ENCODE measurements at regions not wholly inside any gene's neighbourhood (a gene's known extent, or its start where the extent isn't known, plus 50 kb on each side); places are given as distances from the start of the nearest gene placed in this dataset.
A peak's percentile ranks its signal among the peaks of the same experiment; 100 is the strongest.

DNA sequence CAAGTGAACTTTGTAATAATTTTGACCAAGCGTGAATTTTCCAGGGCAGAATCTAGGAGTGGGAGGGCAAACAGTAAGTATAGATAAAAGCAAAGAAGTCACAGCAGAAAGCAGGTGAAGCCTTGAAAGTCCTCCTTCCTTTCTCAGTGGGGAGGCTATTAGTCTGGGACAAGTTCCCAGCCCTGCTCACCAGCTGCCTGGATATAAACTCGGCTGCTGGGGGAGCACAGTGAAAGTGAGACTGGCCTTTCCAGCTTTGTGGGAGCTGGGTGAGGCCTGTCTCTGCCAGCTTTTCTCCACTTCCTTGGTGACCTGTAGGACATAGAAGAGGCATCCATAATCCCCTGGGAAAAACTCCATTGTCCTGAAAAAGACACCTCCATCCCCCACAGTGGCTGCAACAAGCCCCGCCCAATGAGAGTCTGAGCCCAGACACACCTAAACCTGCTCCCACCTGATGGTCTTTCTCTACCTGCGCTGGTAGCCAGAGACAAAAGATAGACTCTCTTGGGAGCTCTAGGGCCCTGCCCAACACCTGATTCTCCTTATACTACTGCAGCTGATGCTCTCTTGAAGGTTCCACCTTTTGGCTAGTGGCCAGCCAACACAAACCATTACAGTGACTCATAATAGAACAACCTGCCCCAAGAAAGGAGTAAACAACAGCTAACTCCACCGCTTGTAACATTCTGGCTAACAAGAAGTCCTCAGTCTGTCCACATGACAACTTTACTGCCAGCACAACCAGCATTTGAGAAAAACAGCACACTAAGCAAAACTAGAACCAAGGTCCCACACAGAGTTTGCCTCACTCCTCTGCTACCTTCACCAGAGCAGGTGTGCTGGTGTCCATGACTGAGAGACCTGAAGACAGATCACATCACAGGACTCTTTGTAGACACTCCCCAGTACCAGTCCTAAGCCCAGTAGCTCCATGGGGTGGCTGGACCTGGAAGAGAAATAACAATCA is 252.2 kb upstream of the SLITRK6 start:
- peaks cover 2% of the 10 kb centered on the region for H3K36me3 Mint-ChIP-seq
- TF ChIP-seq, protein P1, sequence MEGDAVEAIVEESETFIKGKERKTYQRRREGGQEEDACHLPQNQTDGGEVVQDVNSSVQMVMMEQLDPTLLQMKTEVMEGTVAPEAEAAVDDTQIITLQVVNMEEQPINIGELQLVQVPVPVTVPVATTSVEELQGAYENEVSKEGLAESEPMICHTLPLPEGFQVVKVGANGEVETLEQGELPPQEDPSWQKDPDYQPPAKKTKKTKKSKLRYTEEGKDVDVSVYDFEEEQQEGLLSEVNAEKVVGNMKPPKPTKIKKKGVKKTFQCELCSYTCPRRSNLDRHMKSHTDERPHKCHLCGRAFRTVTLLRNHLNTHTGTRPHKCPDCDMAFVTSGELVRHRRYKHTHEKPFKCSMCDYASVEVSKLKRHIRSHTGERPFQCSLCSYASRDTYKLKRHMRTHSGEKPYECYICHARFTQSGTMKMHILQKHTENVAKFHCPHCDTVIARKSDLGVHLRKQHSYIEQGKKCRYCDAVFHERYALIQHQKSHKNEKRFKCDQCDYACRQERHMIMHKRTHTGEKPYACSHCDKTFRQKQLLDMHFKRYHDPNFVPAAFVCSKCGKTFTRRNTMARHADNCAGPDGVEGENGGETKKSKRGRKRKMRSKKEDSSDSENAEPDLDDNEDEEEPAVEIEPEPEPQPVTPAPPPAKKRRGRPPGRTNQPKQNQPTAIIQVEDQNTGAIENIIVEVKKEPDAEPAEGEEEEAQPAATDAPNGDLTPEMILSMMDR (IDR thresholded peaks at IDR 0.05; ENCODE audit: unreplicated experiment): no peak
- peaks cover 3% of the 10 kb centered on the region for H3K27me3 Mint-ChIP-seq (ENCODE audit: low read depth)
- H3K4me1 Mint-ChIP-seq: peaks cover 5% of the 10 kb centered on the region
- no peak overlapping the region for H3K4me3 Mint-ChIP-seq
- peaks cover 19% of the 10 kb centered on the region for H3K9me3 Mint-ChIP-seq
- DNase-seq (ENCODE audit: low spot score in 2 of 2, unreplicated experiment in 2 of 2): no peak
- H3K27ac Mint-ChIP-seq: peak overlapping the region; percentile 4

DNA sequence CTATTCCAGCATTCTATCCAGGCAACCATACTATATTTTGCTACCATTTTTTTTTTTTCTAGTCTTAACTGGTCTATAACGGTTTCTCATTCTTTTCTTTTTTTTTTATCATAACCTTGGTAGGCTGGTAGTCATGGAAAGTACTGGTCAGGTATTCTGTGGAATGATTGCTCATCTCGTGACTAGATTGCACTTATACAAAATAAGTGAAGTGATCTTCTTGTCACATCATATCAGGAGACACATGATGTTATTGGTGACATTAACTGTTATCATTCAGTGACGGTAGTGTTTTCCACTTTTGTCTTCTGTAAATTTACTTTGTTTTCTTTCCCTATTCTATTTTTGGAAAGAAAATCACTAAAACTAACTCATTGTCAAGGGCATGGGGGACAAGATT is 239.3 kb upstream of the SLITRK6 start:
- H3K9me3 Mint-ChIP-seq: peaks cover 8% of the 10 kb centered on the region
- H3K27ac Mint-ChIP-seq: no peak overlapping the region
- no peak for DNase-seq (ENCODE audit: low spot score in 2 of 2, unreplicated experiment in 2 of 2)
- H3K4me1 Mint-ChIP-seq: no peaks in the 10 kb centered on the region
- TF ChIP-seq, protein P1 (IDR thresholded peaks at IDR 0.05; ENCODE audit: unreplicated experiment): no peak
- no peak overlapping the region for H3K4me3 Mint-ChIP-seq
- H3K27me3 Mint-ChIP-seq (ENCODE audit: low read depth): no peaks in the 10 kb centered on the region
- H3K36me3 Mint-ChIP-seq: no peaks in the 10 kb centered on the region

DNA sequence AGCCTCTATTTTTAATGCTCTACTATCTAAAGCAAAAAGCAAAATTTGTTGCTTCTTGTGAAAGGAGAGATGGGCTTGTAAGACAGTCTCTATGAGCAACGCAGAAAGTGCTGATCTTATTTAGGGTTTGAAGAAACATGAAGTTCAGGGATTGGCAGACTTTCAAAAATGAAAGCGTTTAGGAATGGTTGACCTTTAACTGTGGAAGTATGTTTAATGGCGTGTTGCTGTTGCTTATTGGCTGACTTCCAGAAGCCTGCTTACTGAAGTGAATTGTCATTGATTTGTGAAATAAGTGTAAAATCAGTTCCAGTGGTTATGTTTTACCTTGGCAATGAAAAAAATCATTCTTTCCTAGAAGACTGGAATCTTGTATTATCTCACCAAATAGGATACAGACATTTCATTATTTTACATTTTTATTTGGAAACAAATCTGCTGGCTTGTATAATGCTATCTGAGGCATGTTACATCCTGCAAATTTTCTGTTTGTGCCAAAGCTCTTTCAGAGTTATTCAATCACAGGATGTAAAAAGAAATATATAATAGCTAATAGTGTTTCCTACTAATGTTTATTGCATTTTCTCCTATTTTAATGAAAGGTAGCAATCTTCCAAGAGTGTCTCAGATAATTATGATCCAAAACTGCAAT is 221.3 kb upstream of the SLITRK6 start:
- no peak overlapping the region for H3K4me3 Mint-ChIP-seq
- peaks cover 5% of the 10 kb centered on the region for H3K9me3 Mint-ChIP-seq
- no peaks in the 10 kb centered on the region for H3K27me3 Mint-ChIP-seq (ENCODE audit: low read depth)
- H3K4me1 Mint-ChIP-seq: peaks cover 12% of the 10 kb centered on the region
- DNase-seq (ENCODE audit: low spot score in 2 of 2, unreplicated experiment in 2 of 2): no peak
- TF ChIP-seq, protein P1 (IDR thresholded peaks at IDR 0.05; ENCODE audit: unreplicated experiment): no peak
- peak overlapping the region; percentile 72 for H3K27ac Mint-ChIP-seq
- H3K36me3 Mint-ChIP-seq: no peaks in the 10 kb centered on the region

DNA sequence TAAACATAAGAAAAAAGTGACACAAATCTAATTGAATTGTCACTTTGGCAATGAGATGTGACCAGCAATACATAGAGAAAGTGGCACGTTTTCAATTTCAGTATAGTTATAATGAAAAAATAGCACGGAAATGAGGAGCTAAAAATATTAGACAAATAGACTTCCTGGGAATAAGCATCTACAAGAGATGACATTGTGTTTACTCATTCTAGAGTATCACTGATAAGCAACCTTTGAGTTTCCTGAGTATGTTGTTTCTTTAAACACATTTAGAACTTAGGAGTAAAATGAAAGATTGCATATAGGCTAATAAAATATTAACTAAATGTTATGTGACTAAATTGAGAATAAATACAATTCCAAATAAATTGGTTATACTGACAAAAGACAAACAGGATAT is 207.1 kb upstream of the SLITRK6 start:
- TF ChIP-seq, protein P1 (IDR thresholded peaks at IDR 0.05; ENCODE audit: unreplicated experiment): no peak
- H3K27me3 Mint-ChIP-seq (ENCODE audit: low read depth): no peaks in the 10 kb centered on the region
- no peak overlapping the region for H3K27ac Mint-ChIP-seq
- no peak for DNase-seq (ENCODE audit: low spot score in 2 of 2, unreplicated experiment in 2 of 2)
- peaks cover 4% of the 10 kb centered on the region for H3K9me3 Mint-ChIP-seq
- H3K4me1 Mint-ChIP-seq: no peaks in the 10 kb centered on the region
- no peaks in the 10 kb centered on the region for H3K36me3 Mint-ChIP-seq
- H3K4me3 Mint-ChIP-seq: no peak overlapping the region

DNA sequence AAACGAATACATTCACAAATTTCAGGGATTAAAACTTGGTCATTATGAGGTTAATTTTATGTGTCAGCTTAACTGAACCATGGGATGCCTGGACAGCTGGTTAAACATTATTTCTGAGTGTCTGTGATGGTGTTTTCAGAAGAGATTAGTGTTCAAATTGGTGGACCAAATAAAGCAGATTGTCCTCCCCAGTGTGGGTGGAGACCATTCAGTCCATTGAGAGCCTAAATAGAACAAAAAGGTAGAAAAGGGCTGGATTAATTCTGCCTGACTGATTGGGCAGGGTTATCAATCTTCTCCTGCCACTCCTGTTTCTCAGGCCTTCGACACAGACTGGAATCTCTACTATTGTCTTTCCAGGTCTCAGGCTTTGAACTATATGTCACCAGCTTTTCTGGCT is 203.8 kb upstream of the SLITRK6 start:
- Mint-ChIP-seq H3K36me3 (no peaks in the 10 kb centered on the region), H3K27me3 (ENCODE audit: low read depth) (no peaks in the 10 kb centered on the region), H3K27ac (no peak overlapping the region), H3K9me3 (no peaks in the 10 kb centered on the region), H3K4me1 (no peaks in the 10 kb centered on the region), H3K4me3 (no peak overlapping the region)
- DNase-seq (ENCODE audit: low spot score in 2 of 2, unreplicated experiment in 2 of 2): no peak
- TF ChIP-seq, protein P1 (IDR thresholded peaks at IDR 0.05; ENCODE audit: unreplicated experiment): no peak
